ENCODE measurements at regions not wholly inside any gene's neighbourhood (a gene's known extent, or its start where the extent isn't known, plus 50 kb on each side); places are given as distances from the start of the nearest gene placed in this dataset.
"Not testable (repeated sequence)": the region's sequence is repeated elsewhere in the genome, so short reads cannot be mapped to it uniquely, and the experiment has no call there.

DNA sequence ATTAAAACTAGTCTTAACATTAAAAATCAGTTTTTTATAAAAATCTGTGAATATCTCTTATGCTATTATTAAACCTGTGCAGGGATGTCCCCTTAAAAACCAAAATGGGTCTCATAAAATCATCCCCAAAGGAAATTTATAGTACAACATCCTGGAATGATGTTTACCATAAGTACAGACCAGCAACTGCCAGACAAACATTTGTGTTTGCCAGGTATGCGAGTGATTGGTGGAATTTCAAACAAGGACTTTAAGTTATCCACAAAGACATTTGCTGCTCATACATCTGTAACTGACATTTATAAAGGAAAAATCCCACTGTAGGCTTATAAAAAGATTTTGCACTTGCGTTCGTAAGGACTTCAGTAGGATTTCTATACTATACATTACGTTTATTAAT is 1375.4 kb upstream of the WWC1 start:
- H3K4me3 ChIP-seq (replicated peaks; ENCODE audit: low read depth, low read length) = no peak overlapping the region
- TF ChIP-seq, protein P1, sequence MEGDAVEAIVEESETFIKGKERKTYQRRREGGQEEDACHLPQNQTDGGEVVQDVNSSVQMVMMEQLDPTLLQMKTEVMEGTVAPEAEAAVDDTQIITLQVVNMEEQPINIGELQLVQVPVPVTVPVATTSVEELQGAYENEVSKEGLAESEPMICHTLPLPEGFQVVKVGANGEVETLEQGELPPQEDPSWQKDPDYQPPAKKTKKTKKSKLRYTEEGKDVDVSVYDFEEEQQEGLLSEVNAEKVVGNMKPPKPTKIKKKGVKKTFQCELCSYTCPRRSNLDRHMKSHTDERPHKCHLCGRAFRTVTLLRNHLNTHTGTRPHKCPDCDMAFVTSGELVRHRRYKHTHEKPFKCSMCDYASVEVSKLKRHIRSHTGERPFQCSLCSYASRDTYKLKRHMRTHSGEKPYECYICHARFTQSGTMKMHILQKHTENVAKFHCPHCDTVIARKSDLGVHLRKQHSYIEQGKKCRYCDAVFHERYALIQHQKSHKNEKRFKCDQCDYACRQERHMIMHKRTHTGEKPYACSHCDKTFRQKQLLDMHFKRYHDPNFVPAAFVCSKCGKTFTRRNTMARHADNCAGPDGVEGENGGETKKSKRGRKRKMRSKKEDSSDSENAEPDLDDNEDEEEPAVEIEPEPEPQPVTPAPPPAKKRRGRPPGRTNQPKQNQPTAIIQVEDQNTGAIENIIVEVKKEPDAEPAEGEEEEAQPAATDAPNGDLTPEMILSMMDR (IDR thresholded peaks at IDR 0.05; ENCODE audit: insufficient read depth, low read length, poor library complexity, severe bottlenecking) = no peak
- DNase-seq (ENCODE audit: extremely low read depth, insufficient read length) = no peak
- no peaks in the 10 kb centered on the region for H3K36me3 ChIP-seq (ENCODE audit: control insufficient read depth, insufficient read depth, low read length)
- no peaks in the 10 kb centered on the region for H3K27me3 ChIP-seq (replicated peaks; ENCODE audit: control insufficient read depth, insufficient read depth, low read length)

DNA sequence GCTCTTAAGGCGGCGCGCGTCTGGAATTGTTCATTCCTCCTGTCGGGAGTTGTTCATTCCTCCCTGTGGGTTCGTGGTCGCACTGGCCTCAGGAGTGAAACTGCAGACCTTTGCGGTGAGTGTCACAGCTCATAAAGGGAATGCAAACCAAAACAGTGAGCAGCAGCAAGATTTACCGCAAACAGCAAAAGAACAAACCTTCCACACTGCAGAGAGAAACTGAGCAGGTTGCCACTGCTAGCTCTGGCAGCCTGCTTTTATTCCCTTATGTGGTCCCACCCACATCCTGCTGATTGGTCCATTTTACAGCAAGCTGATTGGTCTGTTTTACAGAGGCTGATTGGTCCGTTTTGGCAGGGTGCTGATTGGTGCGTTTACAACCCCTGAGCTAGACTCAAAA is 1365.3 kb upstream of the WWC1 start:
- no peak for DNase-seq (ENCODE audit: extremely low read depth, insufficient read length)

DNA sequence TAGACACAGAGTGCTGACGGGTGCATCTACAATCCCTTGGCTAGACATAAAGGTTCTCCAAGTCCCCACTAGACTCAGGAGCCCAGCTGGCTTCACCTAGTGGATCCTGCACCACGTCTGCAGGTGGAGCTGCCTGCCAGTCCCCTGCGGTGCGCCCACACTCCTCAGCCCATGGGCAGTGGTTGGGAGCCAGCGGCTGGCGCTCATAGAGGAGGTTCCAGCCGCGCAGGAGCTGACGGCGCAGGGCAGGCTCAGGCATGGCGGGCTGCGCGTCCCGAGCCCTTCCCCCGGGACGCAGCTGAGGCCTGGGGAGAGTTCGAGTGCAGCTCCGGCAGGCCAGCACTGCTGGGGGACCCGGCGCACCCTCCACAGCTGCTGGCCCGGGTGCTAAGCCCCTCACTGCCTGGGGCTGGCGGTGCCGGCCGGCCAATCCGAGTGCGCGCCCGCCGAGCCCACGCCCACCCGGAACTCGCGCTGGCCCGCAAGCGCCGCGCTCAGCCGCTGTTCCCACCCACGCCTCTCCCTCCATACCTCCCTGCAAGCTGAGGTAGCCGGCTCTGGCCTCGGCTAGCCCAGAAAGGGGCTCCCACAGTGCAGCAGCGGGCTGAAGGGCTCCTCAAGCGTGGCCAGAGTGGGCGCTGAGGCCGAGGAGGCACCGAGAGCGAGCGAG is 1364.5 kb upstream of the WWC1 start:
- DNase-seq (ENCODE audit: extremely low read depth, insufficient read length); H3K36me3 ChIP-seq (ENCODE audit: control insufficient read depth, insufficient read depth, low read length); H3K27me3 ChIP-seq (replicated peaks; ENCODE audit: control insufficient read depth, insufficient read depth, low read length); H3K4me3 ChIP-seq (replicated peaks; ENCODE audit: low read depth, low read length): not testable (repeated sequence)

More for the DNA sequence above, 1365.3 kb upstream of the WWC1 start:
- no peaks in the 10 kb centered on the region for H3K27me3 ChIP-seq (replicated peaks; ENCODE audit: control insufficient read depth, insufficient read depth, low read length)
- TF ChIP-seq, protein P1 (IDR thresholded peaks at IDR 0.05; ENCODE audit: insufficient read depth, low read length, poor library complexity, severe bottlenecking) = no peak
- H3K36me3 ChIP-seq (ENCODE audit: control insufficient read depth, insufficient read depth, low read length) = no peaks in the 10 kb centered on the region
- H3K4me3 ChIP-seq (replicated peaks; ENCODE audit: low read depth, low read length) = no peak overlapping the region

DNA sequence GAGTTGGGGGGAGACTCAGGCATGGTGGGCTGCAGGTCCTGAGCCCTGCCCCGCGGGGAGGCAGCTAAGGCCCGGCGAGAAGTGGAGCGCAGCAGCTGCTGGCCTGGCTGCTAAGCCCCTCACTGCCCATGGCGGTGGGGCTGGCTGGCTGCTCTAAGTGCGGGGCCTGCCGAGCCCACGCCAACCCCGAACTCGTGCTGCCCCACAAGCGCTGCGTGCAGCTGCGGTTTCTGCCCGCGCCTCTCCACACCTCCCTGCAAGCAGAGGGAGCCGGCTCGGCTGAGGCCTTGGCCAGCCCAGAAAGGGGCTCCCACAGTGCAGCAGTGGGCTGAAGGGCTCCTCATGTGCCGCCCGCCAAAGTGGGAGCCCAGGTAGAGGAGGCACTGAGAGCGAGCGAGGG is 1355.1 kb upstream of the WWC1 start:
- TF ChIP-seq, protein P1 (IDR thresholded peaks at IDR 0.05; ENCODE audit: insufficient read depth, low read length, poor library complexity, severe bottlenecking) = no peak
- no peak for DNase-seq (ENCODE audit: extremely low read depth, insufficient read length)
- no peak overlapping the region for H3K4me3 ChIP-seq (replicated peaks; ENCODE audit: low read depth, low read length)
- H3K27me3 ChIP-seq (replicated peaks; ENCODE audit: control insufficient read depth, insufficient read depth, low read length) = no peaks in the 10 kb centered on the region
- no peaks in the 10 kb centered on the region for H3K36me3 ChIP-seq (ENCODE audit: control insufficient read depth, insufficient read depth, low read length)

DNA sequence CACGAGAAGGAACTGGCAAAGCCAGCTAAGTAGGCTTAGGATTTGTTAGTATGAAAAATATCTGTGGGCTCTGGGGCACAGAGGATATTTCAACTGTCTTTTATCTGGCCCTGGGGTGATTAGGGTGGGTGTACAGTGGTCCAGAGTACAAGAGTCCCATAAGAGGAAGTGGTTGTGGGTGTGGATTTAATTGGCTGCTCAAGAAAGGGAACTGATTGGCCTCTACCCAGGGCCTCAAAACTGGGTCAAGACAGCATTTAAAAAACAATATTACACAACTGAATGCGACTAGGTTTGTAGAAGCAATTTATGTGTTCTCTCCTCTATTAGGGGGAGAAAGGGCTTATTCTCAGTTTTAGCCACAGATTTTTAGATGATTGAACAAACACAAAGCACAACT is 1353.4 kb upstream of the WWC1 start:
- Histone ChIP-seq H3K4me3 (replicated peaks; ENCODE audit: low read depth, low read length) (no peak overlapping the region), H3K27me3 (replicated peaks; ENCODE audit: control insufficient read depth, insufficient read depth, low read length) (no peaks in the 10 kb centered on the region)
- TF ChIP-seq, protein P1 (IDR thresholded peaks at IDR 0.05; ENCODE audit: insufficient read depth, low read length, poor library complexity, severe bottlenecking) = no peak

DNA sequence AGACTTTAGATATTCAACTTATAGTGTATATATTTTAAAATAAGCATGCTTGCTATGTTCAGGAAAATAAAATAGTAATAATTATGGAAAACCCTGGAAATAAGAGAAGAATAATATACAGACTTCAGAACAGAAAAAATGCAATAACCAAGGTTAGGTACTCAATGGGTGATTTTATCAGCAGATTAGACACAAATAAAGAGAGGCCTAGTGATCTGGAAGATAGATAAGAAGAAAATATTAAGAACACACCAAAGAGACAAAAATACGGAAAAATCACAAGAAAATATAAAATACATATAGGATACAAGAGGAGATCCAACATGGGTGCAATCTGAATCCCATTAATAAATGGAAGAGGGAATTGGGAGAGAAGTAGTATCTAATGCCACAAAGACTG is 1348.5 kb upstream of the WWC1 start:
- DNase-seq (ENCODE audit: extremely low read depth, insufficient read length) = no peak
- Histone ChIP-seq H3K27me3 (replicated peaks; ENCODE audit: control insufficient read depth, insufficient read depth, low read length) (no peaks in the 10 kb centered on the region), H3K4me3 (replicated peaks; ENCODE audit: low read depth, low read length) (no peak overlapping the region), H3K36me3 (ENCODE audit: control insufficient read depth, insufficient read depth, low read length) (no peaks in the 10 kb centered on the region)
- TF ChIP-seq, protein P1 (IDR thresholded peaks at IDR 0.05; ENCODE audit: insufficient read depth, low read length, poor library complexity, severe bottlenecking) = no peak

More for the DNA sequence above, 1353.4 kb upstream of the WWC1 start:
- DNase-seq (ENCODE audit: extremely low read depth, insufficient read length) = no peak
- H3K36me3 ChIP-seq (ENCODE audit: control insufficient read depth, insufficient read depth, low read length) = no peaks in the 10 kb centered on the region
